Bronchial epithelial cell (primary cell): ENCODE measurements at regions not wholly inside any gene's neighbourhood (a gene's known extent, or its start where the extent isn't known, plus 50 kb on each side); places are given as distances from the start of the nearest gene placed in this dataset.

Source experiments
- DNase-seq: peaks from one replicate; pipeline ENCODE4 v3.0.0-alpha.2; 2010; ENCODE audit warnings: low read depth
- FAIRE-seq: peaks from 2 replicates; lab custom pipeline; 2011; peaks lifted over from hg19 to GRCh38; lab: Jason Lieb, UNC
- H3K27me3 ChIP-seq: 2 replicates; pipeline ENCODE4 v1.5.1; 2011; ENCODE audit warnings: low read length; ENCODE audit not compliant: control insufficient read depth, insufficient read depth
- H3K36me3 ChIP-seq: 2 replicates; pipeline ENCODE4 v1.5.1; 2011; ENCODE audit warnings: low read length; ENCODE audit not compliant: control insufficient read depth, insufficient read depth
- H3K4me3 ChIP-seq: 2 replicates; pipeline ENCODE4 v1.5.1; 2011; ENCODE audit warnings: mild to moderate bottlenecking, low read depth, low read length, control low read depth
- TF ChIP-seq, protein P1 (sequence below): IDR thresholded peaks from 2 replicates; pipeline ENCODE4 v1.5.1; 2011; ENCODE audit warnings: mild to moderate bottlenecking, moderate library complexity, low read length, control low read depth, inconsistent platforms; ENCODE audit not compliant: insufficient read depth, severe bottlenecking

DNA sequence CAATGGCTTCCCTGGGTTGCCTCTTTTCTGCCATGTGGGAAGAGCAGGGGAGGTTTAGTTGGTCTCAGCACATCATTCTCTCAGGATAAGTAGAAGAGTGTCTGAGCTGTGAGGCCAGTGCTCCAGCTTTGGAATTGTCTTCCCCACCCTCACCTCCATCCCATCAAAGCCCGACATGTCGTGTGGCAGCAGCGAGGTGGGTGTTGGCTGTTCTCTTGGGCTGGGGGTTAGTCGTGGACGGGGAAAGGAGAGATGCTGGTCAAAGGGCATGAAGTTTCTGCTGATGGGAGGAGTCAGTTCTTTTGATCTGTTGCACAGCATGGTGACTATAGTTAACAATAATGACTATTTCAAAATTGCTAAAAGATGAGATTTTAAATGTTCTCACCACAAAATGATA is 404.2 kb downstream of the TMEM121 start:
- H3K27me3 ChIP-seq = no peaks in the 10 kb centered on the region
- no peaks in the 10 kb centered on the region for H3K36me3 ChIP-seq
- FAIRE-seq = no peak
- no peak overlapping the region for H3K4me3 ChIP-seq
- TF ChIP-seq, protein P1, sequence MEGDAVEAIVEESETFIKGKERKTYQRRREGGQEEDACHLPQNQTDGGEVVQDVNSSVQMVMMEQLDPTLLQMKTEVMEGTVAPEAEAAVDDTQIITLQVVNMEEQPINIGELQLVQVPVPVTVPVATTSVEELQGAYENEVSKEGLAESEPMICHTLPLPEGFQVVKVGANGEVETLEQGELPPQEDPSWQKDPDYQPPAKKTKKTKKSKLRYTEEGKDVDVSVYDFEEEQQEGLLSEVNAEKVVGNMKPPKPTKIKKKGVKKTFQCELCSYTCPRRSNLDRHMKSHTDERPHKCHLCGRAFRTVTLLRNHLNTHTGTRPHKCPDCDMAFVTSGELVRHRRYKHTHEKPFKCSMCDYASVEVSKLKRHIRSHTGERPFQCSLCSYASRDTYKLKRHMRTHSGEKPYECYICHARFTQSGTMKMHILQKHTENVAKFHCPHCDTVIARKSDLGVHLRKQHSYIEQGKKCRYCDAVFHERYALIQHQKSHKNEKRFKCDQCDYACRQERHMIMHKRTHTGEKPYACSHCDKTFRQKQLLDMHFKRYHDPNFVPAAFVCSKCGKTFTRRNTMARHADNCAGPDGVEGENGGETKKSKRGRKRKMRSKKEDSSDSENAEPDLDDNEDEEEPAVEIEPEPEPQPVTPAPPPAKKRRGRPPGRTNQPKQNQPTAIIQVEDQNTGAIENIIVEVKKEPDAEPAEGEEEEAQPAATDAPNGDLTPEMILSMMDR = no peak
- DNase-seq = no peak

DNA sequence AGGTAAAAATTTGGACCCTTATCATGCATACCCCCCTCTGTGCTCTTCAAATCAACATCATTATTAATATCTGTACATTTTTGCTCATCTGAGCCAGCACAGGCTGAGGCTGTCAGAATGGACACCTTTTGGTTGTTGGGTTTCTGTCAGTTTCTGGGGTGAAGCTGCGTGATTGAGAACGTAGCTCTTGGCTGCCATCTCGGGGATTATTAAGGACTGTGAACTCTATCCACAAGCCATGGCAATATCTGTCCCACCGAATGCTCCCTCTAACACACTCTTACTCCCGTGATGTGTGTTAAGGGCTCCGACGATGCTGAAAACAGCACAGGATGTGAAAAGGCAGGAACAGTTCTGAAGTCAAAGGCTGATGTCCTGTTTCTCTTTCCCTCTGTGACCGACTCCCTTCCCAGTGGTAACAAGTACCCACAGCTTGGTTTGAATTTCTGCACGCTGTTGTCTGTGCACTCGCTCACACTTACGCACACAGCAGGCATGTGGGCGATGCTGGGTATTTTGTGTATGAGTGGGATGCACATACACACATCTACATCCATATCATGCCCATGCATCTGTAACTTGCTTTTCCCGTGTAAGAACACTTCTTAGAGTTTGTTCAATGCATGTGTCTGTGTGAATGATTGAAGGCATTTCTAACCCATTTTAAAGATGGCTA is 405.6 kb downstream of the TMEM121 start:
- Histone ChIP-seq H3K27me3 (no peaks in the 10 kb centered on the region), H3K36me3 (no peaks in the 10 kb centered on the region), H3K4me3 (no peak overlapping the region)
- FAIRE-seq = no peak
- TF ChIP-seq, protein P1 = no peak
- no peak for DNase-seq

DNA sequence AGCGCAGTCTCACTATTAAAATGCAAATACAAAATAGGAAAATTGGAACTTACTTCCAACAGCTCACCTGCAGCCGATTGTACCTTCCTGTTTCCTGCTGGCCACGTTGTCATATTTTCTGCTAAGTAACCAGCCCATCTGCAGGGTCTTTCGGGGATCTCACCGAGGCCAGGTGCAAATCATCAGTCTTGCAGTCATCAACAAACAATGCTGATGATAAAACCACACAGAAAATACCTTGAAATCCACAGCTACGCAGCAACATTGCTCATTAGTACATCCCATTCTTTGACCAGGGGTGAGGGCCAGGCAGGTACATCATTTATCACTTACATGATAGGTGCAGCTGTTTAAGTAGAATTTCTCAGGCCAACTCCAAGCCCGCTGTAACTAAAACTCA is 406.9 kb downstream of the TMEM121 start:
- TF ChIP-seq, protein P1 = no peak
- DNase-seq = no peak
- Histone ChIP-seq H3K27me3 (no peaks in the 10 kb centered on the region), H3K36me3 (no peaks in the 10 kb centered on the region), H3K4me3 (no peak overlapping the region)
- FAIRE-seq = peak; percentile 23

DNA sequence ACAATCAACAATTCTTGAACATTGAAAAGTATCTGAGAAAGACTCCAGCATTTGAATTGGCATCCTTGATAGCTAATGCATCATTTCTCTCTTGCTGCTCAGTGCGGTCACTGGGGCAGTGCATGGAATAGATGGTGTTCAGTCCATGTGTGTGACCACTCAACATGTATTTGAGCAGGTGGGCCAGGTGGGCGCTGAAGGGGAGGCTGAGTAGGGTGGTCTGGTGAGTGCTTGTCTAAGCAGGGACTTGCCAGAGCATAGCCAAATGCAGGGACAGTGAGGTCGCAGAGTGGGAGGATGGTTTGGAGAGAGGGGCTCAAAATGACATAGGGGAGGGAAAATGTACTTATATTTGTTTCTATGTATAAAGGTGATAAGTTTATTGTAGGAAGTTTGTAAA is 409.0 kb downstream of the TMEM121 start:
- FAIRE-seq (no peak), DNase-seq (no peak)
- TF ChIP-seq, protein P1 = no peak
- Histone ChIP-seq H3K27me3 (no peaks in the 10 kb centered on the region), H3K36me3 (no peaks in the 10 kb centered on the region), H3K4me3 (no peak overlapping the region)

DNA sequence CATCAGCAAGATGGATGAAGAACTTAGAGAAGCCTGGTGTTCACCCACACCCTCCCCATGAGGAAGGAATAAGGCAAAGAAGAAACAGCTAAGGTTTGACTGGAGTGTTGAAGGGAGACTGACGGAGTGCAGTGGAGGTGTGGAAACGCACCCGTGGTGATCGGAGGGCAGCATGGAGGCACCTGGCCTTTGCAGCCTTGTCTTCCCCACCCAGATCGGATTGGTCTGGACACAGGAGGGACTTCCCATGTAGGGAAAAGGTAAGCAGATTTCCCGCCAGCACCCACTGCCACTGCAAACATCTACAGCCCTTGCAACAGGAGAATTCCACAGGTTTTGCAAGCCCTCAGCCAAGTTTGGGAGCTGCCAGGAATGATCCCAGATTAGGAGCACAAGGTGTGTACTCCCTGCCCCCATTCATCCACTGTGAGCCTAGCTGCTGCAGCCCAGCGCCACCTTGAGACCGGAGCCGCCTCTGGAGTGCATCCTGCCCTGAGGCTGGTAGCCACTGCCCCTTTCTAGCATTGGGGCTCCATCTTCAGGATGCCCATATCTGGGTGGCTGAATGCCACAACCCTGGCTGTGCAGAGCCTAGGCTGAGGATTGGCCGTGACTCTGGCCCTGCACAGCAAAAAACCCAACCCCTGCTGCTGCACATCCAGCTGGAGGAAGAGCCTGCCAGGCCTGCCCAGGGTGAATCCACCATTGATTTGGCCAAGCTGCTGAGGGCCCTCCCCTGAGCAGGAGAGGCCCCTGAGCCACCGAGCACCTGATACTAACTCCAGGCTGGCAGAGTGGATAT is 411.1 kb downstream of the TMEM121 start:
- DNase-seq (no peak), FAIRE-seq (no peak)
- TF ChIP-seq, protein P1 = no peak
- Histone ChIP-seq H3K36me3 (no peaks in the 10 kb centered on the region), H3K27me3 (no peaks in the 10 kb centered on the region), H3K4me3 (no peak overlapping the region)
